ENCODE measurements at regions not wholly inside any gene's neighbourhood (a gene's known extent, or its start where the extent isn't known, plus 50 kb on each side); places are given as distances from the start of the nearest gene placed in this dataset.
A peak's percentile ranks its signal among the peaks of the same experiment; 100 is the strongest.

DNA sequence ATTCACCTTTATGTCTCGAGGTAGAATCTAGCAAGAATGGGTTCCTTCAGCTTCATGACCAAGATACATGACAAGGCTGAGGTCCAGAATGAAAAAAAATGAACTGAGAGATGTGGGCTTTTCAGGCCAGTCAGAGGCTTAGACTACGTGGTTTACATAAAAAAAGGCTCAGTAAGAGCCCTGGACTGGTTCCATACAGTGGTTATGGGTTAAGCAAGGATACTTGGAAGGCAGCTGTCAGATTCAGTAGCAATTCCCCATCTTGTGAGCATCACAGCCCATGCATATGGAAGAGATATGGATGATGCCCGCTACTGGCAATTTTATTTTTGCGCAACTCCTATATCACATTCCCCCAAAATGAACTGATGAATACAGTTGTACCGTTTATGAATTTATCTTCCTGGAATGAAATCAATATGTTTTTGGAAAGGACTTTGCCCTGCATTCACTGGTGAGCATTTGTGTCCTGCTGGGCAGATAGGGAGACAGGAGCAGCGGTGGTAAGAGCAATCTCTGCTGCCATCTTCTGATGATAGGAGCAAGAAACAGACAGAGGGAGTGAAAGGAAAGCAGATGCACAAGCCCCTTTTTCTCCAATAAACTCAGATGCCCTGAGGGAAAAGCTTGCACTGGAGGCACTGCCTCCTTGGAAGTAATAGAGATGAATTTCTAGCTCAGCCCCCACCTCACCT is 280.4 kb downstream of the GALC start:
- peak; percentile 72 for DNase-seq

- DNase-seq: peak; percentile 75
These were observed 287.5 kb downstream of the GALC start for GRCh38 chr14:87705439-87705896.

DNA sequence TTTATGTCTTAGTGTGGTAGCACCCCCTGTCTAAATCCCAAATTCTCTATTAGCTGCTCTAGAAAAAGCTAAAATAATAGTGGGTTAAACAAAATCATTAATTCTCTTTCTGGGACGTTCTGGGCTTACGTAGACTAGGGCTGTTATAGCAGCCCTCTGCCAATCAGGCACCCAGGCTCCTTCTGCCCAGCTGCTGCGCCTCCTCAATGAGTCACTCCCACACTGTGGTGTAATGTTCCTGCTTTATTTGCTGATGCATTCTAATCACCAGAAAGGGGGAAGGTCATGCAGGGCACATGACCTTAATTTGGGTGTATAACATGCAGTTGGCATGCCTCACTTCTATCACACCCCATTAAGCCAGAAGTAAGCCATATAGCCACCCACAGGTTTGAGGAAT is 294.5 kb downstream of the GALC start:
- no peak for DNase-seq

DNA sequence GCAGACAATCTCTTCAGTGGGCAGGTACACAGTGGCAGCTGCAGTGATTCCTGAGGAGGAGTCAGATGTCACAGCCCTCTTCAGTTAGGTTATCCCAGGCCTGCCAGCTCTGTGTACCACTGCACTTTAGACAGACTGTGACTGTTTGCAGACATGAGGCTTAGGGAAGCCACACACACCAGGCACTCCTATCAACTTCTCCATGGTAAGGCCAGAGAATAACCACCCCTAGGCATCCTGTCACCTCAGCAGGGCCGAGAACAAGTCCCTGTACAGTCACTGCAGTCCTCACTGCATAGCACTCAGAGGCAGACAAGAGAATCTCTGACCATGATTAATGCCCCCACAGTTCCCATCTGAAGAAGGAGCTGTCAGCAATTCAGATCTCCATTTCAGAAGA is 296.5 kb downstream of the GALC start:
- no peak for DNase-seq

DNA sequence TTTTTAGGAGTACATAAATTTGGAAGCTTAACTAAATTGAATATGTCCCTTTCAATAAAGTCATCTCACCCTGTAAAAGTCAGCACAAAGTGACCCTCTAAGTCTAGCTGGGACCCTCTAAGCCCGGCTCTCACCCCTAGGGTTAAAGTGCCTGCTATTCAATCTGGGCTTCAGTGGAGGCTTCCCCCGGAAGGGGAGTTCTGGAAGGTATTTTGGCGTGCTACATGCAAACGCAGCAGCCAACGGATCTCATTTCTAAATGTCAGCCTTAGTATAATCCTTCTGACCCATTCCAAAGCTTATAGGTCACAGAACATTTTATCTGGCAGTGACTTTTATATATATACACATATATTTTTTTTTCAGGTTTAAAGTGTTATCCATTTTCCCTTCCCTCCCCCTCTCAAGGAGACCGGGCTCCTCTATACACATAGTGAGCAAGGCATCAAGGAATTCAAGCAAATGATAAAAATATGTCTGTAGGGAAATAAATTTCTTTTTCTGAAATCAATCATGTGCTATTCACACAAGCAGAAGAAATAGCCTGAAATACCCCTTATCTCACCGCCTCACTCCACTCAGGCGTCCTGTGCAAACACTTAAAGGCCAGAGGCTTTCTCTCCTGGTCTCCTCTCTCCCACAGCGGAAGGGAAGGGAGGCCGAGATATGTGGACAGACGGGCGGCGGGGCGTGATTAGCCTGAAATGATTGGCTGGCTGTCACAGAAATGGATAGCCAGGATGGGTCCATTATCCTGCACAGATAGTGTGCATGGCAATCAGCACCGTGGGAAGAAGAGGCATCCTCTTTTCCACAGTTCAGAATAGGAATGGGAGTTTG is 301.7 kb downstream of the GALC start:
- DNase-seq: no peak

- DNase-seq: no peak
These were observed 302.8 kb downstream of the GALC start for GRCh38 chr14:87690076-87690613.

DNA sequence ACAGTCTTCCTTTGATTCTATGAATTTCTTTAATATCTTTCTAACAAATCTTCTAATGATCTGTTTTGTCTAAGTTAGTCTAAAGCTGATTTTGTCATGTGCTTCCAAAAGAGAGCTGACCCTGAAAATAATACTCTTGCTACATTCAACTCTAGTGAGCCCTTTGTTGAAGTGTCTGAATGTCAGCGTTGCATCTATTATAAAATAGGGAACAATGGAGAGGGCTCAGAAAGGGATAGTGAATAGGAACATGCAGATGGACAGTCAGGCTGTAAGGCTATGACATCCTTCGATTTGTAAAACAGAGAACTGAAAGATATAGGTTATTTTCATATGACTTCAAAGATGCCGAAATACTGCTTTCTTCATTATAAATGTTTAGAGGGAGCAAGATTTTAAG is 304.5 kb downstream of the GALC start:
- no peak for DNase-seq

GRCh38 chr14:87687420-87687819 is 305.6 kb downstream of the GALC start:
- DNase-seq: peak; percentile 7

DNA sequence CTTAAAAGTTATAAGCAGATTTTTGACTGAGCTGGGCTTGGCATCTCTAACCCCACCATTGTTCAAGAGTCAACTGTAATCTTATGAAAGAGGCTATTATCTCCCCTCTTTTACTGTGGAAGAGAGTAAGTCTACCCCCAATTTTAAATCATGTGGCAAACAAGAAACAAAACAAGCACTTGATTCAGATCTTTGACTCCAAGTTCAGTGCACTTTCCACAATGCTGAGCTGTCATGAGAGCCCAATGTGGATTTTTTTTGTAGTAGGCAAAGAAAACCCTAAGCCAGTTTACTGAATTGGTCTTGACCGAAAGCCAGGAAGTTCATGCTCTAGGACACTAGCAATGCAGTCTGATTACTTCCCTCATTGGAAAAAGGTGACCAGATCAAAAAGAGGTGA is 306.2 kb downstream of the GALC start:
- no peak for DNase-seq

GRCh38 chr14:87679866-87680265 is 313.1 kb downstream of the GALC start:
- DNase-seq: no peak

DNA sequence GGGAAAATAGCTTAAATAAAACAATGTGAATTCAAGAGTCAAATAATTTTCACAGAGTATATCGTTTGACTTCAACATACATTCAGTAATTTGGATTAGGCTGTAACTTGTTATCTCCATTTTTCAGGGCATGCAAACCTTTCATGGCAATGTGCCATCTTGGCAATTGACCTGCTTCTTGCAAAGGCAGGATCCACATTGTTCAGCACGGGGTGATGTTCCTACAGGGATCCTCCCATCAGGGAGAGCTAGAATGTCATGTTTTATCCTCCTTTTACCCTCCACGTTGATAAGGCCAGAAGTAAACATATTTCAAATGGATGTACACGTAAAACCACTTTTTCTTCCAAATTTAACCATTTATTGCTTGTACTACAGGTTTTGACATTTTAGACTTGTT is 314.4 kb downstream of the GALC start:
- no peak for DNase-seq

GRCh38 chr14:87676814-87677437 is 316.1 kb downstream of the GALC start:
- DNase-seq: no peak

DNA sequence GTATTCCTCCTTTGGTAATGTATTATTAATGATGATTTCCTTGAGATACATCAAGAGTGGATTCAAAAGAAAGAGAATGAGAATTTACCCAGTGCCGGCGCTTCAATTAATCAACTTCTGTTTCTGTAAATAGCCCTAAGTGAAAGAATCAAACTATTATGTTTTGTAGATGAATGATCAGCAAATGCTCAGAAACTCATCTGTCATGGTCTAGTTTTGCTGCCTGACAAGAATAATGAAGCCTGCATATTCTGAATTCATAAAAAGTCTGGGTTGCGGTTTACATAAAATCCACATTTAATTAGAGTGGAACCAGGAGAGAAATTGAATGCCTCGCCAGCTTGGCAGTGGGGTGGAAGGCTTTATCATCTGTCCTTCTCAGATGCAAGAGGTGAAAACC is 325.3 kb downstream of the GALC start:
- no peak for DNase-seq

GRCh38 chr14:87656315-87656714 is 336.7 kb downstream of the GALC start:
- no peak for DNase-seq

GRCh38 chr14:87652278-87652677 is 340.7 kb downstream of the GALC start:
- DNase-seq: no peak

- DNase-seq: no peak
These were observed 348.3 kb downstream of the GALC start for GRCh38 chr14:87644689-87645088.

GRCh38 chr14:87643005-87643404 is 350.0 kb downstream of the GALC start:
- DNase-seq: peak; percentile 42

DNA sequence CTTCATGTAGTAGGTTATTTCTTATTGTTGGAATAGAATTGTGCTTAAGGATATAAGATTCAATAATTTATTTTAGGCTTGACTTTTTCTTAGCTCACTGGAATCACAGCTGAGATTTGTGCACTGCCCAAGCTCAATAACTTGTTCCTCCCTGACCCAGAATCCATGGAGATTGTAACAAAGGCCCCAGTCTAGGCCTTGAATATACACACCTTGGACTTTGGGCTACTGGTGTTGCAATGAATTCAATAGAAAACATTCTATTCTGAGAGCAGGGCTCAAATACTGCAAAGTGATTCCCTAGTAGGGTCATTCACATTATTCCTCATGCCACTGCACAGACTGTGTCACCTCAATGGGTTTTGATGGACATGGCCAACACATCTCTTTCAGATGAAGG is 352.4 kb downstream of the GALC start:
- no peak for DNase-seq

DNA sequence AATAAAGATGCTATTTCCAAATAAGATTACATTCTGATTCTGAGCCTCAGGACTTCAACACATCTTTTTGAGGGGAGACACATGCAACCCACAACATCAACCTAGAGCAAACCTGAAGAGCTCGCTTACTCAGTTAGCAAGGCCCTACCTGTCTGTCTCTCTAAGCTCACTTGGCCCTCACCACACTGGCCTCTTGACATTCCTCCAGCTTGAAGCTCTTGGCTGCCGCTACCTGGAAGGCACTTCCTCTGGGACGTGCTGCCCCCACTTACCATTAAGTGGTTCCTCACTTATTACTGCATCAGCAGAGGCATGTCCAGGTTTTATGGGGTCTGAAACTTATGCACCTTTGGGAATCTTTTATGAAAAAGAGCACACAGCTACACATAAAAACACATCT is 354.8 kb downstream of the GALC start:
- no peak for DNase-seq

GRCh38 chr14:87635442-87635841 is 357.5 kb downstream of the GALC start:
- DNase-seq: no peak

- DNase-seq: peak; percentile 45
These were observed 360.2 kb downstream of the GALC start for GRCh38 chr14:87632796-87633195.

DNA sequence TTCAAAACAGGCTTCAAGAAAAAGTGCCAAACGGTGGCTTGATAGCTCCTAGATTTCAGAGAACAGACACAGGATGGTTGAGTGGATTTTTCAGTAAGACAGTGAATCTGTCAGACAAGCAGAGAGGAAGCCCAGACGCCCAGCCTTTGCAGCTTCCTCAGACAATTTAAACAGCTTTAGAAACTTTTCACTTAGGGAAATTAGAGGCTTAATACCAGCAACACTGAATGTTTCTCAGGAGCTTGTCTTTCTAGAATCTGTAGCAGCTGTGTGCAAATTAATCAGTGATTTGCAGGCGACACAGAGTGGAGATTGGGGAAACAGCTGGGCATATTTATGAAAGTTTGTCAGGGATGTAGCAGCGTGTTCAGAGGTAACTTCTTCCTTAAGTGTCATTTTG is 362.1 kb downstream of the GALC start:
- no peak for DNase-seq

- peak; percentile 52 for DNase-seq
These were observed 363.2 kb downstream of the GALC start for GRCh38 chr14:87629788-87630187.

- no peak for DNase-seq
These were observed 364.2 kb downstream of the GALC start for GRCh38 chr14:87628780-87629179.
